SK-N-SH (cell line): ENCODE measurements at regions not wholly inside any gene's neighbourhood (a gene's known extent, or its start where the extent isn't known, plus 50 kb on each side); places are given as distances from the start of the nearest gene placed in this dataset.

Source experiments
- CTCF ChIA-PET: fragments of 300-600, 350-600 bp; formaldehyde crosslinking; extraction: SDS; loops from one replicate; lab custom pipeline; 2021; lab: Yijun Ruan, JAX
- POLR2A ChIA-PET: fragments of 350-600 bp; sonication (Branson Sonifier 250); formaldehyde crosslinking; extraction: SDS; loops from one replicate; lab custom pipeline; 2020; ENCODE audit warnings: antibody characterized with exemption, inconsistent platforms; lab: Yijun Ruan, JAX
- DNase-seq: peaks from one replicate; pipeline ENCODE4 v3.0.0; 2012
- H2AFZ ChIP-seq: fragments of 200-600 bp; sonication (generic); 2 replicates; pipeline ENCODE4 v1.8.1; 2016; ENCODE audit warnings: antibody characterized with exemption, mild to moderate bottlenecking, low read depth
- H3F3A ChIP-seq: fragments of 200-600 bp; sonication (generic); replicated peaks from 2 replicates; pipeline ENCODE3; 2016; ENCODE audit warnings: antibody characterized with exemption, mild to moderate bottlenecking; ENCODE audit not compliant: insufficient read depth
- H3K27ac ChIP-seq, 2 experiments: fragments of 200-500 bp in 1 of 2; fragments of 200-600 bp in 1 of 2; sonication (Bioruptor generic) in 1 of 2; sonication (generic), shearing (Covaris generic) in 1 of 2; 2 replicates each; pipeline versions ENCODE4 v1.5.1 to v1.6.1; 2014 to 2016; ENCODE audit warnings: low read depth in 2 of 2, inconsistent platforms in 1 of 2, low read length in 1 of 2, mild to moderate bottlenecking in 1 of 2, mixed read lengths in 1 of 2
- H3K27me3 ChIP-seq: fragments of 200-600 bp; sonication (generic), shearing (Covaris generic); 2 replicates; pipeline ENCODE4 v1.6.1; 2016; ENCODE audit warnings: mixed run types; ENCODE audit not compliant: insufficient read depth
- H3K36me3 ChIP-seq, 2 experiments: fragments of 200-500 bp in 1 of 2; fragments of 200-600 bp in 1 of 2; sonication (Bioruptor generic) in 1 of 2; sonication (generic) in 1 of 2; replicated peaks in 1 of 2; 2 replicates each; pipeline versions ENCODE3 to v1.5.1; 2014 to 2016; ENCODE audit warnings: low read length in 1 of 2, mild to moderate bottlenecking in 1 of 2; ENCODE audit not compliant: insufficient read depth in 2 of 2, control insufficient read depth in 1 of 2
- H3K4me1 ChIP-seq, 2 experiments: fragments of 200-500 bp in 1 of 2; fragments of 200-600 bp in 1 of 2; sonication (Bioruptor generic) in 1 of 2; sonication (generic), shearing (Covaris generic) in 1 of 2; 2 replicates each; pipeline versions ENCODE4 v1.5.1 to v1.6.1; 2014 to 2016; ENCODE audit warnings: low read depth in 1 of 2, low read length in 1 of 2, mixed run types in 1 of 2; ENCODE audit not compliant: insufficient read depth in 2 of 2, control insufficient read depth in 1 of 2
- H3K4me2 ChIP-seq: fragments of 200-600 bp; sonication (generic), shearing (Covaris generic); 2 replicates; pipeline ENCODE4 v1.6.1; 2017; ENCODE audit warnings: mixed run types
- H3K4me3 ChIP-seq, 2 experiments: fragments of 200-500 bp in 1 of 2; fragments of 200-600 bp in 1 of 2; sonication (Bioruptor generic) in 1 of 2; sonication (generic), shearing (Covaris generic) in 1 of 2; 2 replicates each; pipeline versions ENCODE4 v1.5.1 to v1.8.1; 2014 to 2016; ENCODE audit warnings: low read depth in 2 of 2, inconsistent platforms in 1 of 2, low read length in 1 of 2, mild to moderate bottlenecking in 1 of 2, mixed read lengths in 1 of 2, moderate library complexity in 1 of 2
- H3K79me2 ChIP-seq: fragments of 200-600 bp; sonication (generic); 2 replicates; pipeline ENCODE4 v1.8.1; 2017; ENCODE audit warnings: mild to moderate bottlenecking; ENCODE audit not compliant: insufficient read depth
- H3K9ac ChIP-seq: fragments of 200-600 bp; sonication (generic); 2 replicates; pipeline ENCODE4 v1.6.1; 2017; ENCODE audit warnings: mixed run types
- H3K9me2 ChIP-seq: fragments of 200-600 bp; sonication (generic); 2 replicates; pipeline ENCODE4 v1.6.1; 2017; ENCODE audit warnings: mixed run types
- H3K9me3 ChIP-seq: fragments of 200-600 bp; sonication (generic); 2 replicates; pipeline ENCODE4 v1.6.1; 2017; ENCODE audit warnings: mixed run types, mild to moderate bottlenecking, moderate library complexity
- H4K20me1 ChIP-seq: fragments of 200-600 bp; sonication (generic); 2 replicates; pipeline ENCODE4 v1.6.1; 2017; ENCODE audit warnings: mild to moderate bottlenecking, mixed run types; ENCODE audit not compliant: insufficient read depth
- CHD2 ChIP-seq: fragments of 150-350 bp; IDR thresholded peaks from 2 replicates; pipeline ENCODE4 v1.6.1; 2018; ENCODE audit warnings: low read length; ENCODE audit not compliant: partially characterized antibody
- ELF1 ChIP-seq: IDR thresholded peaks from 2 replicates; pipeline ENCODE4 v1.4.0; 2012
- FOXJ3 ChIP-seq: sonication (generic); formaldehyde crosslinking; IDR thresholded peaks from 2 replicates; pipeline ENCODE4 v1.5.1; 2020; ENCODE audit warnings: mild to moderate bottlenecking, missing genetic modification reagents
- FOXM1 ChIP-seq: IDR thresholded peaks from 2 replicates; pipeline ENCODE4 v1.4.0; 2012; ENCODE audit warnings: low read depth, mild to moderate bottlenecking
- GABPA ChIP-seq: IDR thresholded peaks from 2 replicates; pipeline ENCODE4 v1.4.0; 2012; ENCODE audit warnings: low read depth, mild to moderate bottlenecking
- GATA2 ChIP-seq: sonication (generic); formaldehyde crosslinking; IDR thresholded peaks from 2 replicates; pipeline ENCODE4 v1.5.0; 2020; ENCODE audit warnings: mild to moderate bottlenecking, missing genetic modification reagents
- JUND ChIP-seq: IDR thresholded peaks from 2 replicates; pipeline ENCODE4 v1.4.0; 2012
- NFIC ChIP-seq: IDR thresholded peaks from 2 replicates; pipeline ENCODE4 v1.4.0; 2012; ENCODE audit warnings: borderline replicate concordance
- NRF1 ChIP-seq: IDR thresholded peaks from 2 replicates; pipeline ENCODE4 v1.6.1; 2012; ENCODE audit warnings: low read depth, mild to moderate bottlenecking, low read length
- RAD21 ChIP-seq: IDR thresholded peaks from 2 replicates; pipeline ENCODE4 v1.6.1; 2012; ENCODE audit warnings: mild to moderate bottlenecking, low read length
- RCOR1 ChIP-seq: fragments of 150-350 bp; IDR thresholded peaks from 2 replicates; pipeline ENCODE4 v1.6.1; 2017; ENCODE audit warnings: antibody characterized with exemption, low read length
- RXRA ChIP-seq: IDR thresholded peaks from 2 replicates; pipeline ENCODE4 v1.4.0; 2012; ENCODE audit warnings: low read depth, mild to moderate bottlenecking, borderline replicate concordance
- SMC3 ChIP-seq: IDR thresholded peaks from 2 replicates; pipeline ENCODE4 v1.6.1; 2012; ENCODE audit warnings: low read depth, low read length, improper control_type of control experiment
- YY1 ChIP-seq: IDR thresholded peaks from 2 replicates; pipeline ENCODE4 v1.4.0; 2012; ENCODE audit warnings: low read depth, mild to moderate bottlenecking
- WGBS: methylation state at CpG from one replicate; pipeline ENCODE4 v1.1.6; 2017; ENCODE audit warnings: low lambda C conversion rate; 5-methylcytosine and 5-hydroxymethylcytosine counted together
- TF ChIP-seq, protein P1 (sequence below): IDR thresholded peaks from 2 replicates; pipeline ENCODE4 v1.4.0; 2012; ENCODE audit warnings: low read depth, borderline replicate concordance
- TF ChIP-seq, protein P2 (sequence below): IDR thresholded peaks from 2 replicates; pipeline ENCODE4; 2012
- TF ChIP-seq, protein P3 (sequence below): fragments of 200-600 bp; sonication (generic); IDR thresholded peaks from 2 replicates; pipeline ENCODE4 v1.6.1; 2017; ENCODE audit warnings: antibody characterized with exemption, mild to moderate bottlenecking, moderate library complexity
- TF ChIP-seq, protein P4 (sequence below): fragments of 150-350 bp; IDR thresholded peaks from 2 replicates; pipeline ENCODE4 v1.6.1; 2016; ENCODE audit warnings: mild to moderate bottlenecking, low read depth, low read length

GRCh38 chr7:34338961-34339526, 319.0 kb upstream of the NPSR1 start:
- no peak overlapping the region for H3K27ac ChIP-seq
- H3K36me3 ChIP-seq = no peaks in the 10 kb centered on the region
- peaks cover 7% of the 10 kb centered on the region; the same call in 1 of the 2 replicates for H3K9me3 ChIP-seq
- POLR2A ChIA-PET = no interaction called here
- H3K9ac ChIP-seq = no peak overlapping the region
- WGBS = 24% methylated on average over 3 of the region's 3 CpGs
- no peaks in the 10 kb centered on the region for H3K79me2 ChIP-seq
- TF ChIP-seq RXRA (no peak), RAD21 (no peak), NFIC (no peak), RCOR1 (no peak), FOXM1 (no peak), ELF1 (no peak), GABPA (no peak), JUND (no peak), SMC3 (no peak), CHD2 (no peak), NRF1 (no peak), YY1 (no peak), GATA2 (CRISPR knock-in tag) (no peak), FOXJ3 (CRISPR knock-in tag) (no peak)
- TF ChIP-seq, protein P1, sequence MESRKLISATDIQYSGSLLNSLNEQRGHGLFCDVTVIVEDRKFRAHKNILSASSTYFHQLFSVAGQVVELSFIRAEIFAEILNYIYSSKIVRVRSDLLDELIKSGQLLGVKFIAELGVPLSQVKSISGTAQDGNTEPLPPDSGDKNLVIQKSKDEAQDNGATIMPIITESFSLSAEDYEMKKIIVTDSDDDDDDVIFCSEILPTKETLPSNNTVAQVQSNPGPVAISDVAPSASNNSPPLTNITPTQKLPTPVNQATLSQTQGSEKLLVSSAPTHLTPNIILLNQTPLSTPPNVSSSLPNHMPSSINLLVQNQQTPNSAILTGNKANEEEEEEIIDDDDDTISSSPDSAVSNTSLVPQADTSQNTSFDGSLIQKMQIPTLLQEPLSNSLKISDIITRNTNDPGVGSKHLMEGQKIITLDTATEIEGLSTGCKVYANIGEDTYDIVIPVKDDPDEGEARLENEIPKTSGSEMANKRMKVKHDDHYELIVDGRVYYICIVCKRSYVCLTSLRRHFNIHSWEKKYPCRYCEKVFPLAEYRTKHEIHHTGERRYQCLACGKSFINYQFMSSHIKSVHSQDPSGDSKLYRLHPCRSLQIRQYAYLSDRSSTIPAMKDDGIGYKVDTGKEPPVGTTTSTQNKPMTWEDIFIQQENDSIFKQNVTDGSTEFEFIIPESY = no peak
- TF ChIP-seq, protein P2, sequence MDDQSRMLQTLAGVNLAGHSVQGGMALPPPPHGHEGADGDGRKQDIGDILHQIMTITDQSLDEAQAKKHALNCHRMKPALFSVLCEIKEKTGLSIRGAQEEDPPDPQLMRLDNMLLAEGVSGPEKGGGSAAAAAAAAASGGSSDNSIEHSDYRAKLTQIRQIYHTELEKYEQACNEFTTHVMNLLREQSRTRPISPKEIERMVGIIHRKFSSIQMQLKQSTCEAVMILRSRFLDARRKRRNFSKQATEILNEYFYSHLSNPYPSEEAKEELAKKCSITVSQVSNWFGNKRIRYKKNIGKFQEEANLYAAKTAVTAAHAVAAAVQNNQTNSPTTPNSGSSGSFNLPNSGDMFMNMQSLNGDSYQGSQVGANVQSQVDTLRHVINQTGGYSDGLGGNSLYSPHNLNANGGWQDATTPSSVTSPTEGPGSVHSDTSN = no peak
- TF ChIP-seq, protein P3, sequence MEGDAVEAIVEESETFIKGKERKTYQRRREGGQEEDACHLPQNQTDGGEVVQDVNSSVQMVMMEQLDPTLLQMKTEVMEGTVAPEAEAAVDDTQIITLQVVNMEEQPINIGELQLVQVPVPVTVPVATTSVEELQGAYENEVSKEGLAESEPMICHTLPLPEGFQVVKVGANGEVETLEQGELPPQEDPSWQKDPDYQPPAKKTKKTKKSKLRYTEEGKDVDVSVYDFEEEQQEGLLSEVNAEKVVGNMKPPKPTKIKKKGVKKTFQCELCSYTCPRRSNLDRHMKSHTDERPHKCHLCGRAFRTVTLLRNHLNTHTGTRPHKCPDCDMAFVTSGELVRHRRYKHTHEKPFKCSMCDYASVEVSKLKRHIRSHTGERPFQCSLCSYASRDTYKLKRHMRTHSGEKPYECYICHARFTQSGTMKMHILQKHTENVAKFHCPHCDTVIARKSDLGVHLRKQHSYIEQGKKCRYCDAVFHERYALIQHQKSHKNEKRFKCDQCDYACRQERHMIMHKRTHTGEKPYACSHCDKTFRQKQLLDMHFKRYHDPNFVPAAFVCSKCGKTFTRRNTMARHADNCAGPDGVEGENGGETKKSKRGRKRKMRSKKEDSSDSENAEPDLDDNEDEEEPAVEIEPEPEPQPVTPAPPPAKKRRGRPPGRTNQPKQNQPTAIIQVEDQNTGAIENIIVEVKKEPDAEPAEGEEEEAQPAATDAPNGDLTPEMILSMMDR = no peak
- TF ChIP-seq, protein P4, sequence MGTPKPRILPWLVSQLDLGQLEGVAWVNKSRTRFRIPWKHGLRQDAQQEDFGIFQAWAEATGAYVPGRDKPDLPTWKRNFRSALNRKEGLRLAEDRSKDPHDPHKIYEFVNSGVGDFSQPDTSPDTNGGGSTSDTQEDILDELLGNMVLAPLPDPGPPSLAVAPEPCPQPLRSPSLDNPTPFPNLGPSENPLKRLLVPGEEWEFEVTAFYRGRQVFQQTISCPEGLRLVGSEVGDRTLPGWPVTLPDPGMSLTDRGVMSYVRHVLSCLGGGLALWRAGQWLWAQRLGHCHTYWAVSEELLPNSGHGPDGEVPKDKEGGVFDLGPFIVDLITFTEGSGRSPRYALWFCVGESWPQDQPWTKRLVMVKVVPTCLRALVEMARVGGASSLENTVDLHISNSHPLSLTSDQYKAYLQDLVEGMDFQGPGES = no peak
- TF ChIP-seq, all 33 proteins: peak for 0
- Histone ChIP-seq H2AFZ (no peak overlapping the region), H3K9me2 (no peaks in the 10 kb centered on the region), H3K27me3 (no peaks in the 10 kb centered on the region), H3K4me3 (no peak overlapping the region), H4K20me1 (no peaks in the 10 kb centered on the region), H3F3A (no peaks in the 10 kb centered on the region), H3K4me1 (no peaks in the 10 kb centered on the region), H3K4me2 (no peak overlapping the region)
- no peak for DNase-seq
- CTCF ChIA-PET = interaction anchor here (6.0 kb wide), 1 partner anchor 19 kb away, joined by 33 read pairs; no protein-coding TSS in a partner anchor
